22Rv1 (cell line): ENCODE measurements at regions not wholly inside any gene's neighbourhood (a gene's known extent, or its start where the extent isn't known, plus 50 kb on each side); places are given as distances from the start of the nearest gene placed in this dataset.

ENCODE experiments used
- ZFX ChIP-seq: fragments of 450-650 bp; IDR thresholded peaks from 2 replicates; pipeline ENCODE4 v1.6.1; 2017; ENCODE audit warnings: antibody characterized with exemption, borderline replicate concordance
- TF ChIP-seq, protein P1 (sequence below): fragments of 450-650 bp; IDR thresholded peaks from 2 replicates; pipeline ENCODE4 v1.5.1; 2017; ENCODE audit warnings: mild to moderate bottlenecking

- TF ChIP-seq, protein P1, sequence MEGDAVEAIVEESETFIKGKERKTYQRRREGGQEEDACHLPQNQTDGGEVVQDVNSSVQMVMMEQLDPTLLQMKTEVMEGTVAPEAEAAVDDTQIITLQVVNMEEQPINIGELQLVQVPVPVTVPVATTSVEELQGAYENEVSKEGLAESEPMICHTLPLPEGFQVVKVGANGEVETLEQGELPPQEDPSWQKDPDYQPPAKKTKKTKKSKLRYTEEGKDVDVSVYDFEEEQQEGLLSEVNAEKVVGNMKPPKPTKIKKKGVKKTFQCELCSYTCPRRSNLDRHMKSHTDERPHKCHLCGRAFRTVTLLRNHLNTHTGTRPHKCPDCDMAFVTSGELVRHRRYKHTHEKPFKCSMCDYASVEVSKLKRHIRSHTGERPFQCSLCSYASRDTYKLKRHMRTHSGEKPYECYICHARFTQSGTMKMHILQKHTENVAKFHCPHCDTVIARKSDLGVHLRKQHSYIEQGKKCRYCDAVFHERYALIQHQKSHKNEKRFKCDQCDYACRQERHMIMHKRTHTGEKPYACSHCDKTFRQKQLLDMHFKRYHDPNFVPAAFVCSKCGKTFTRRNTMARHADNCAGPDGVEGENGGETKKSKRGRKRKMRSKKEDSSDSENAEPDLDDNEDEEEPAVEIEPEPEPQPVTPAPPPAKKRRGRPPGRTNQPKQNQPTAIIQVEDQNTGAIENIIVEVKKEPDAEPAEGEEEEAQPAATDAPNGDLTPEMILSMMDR = no peak
- no peak for TF ChIP-seq ZFX
Measured at GRCh38 chr6:77286541-77286940, 176.8 kb downstream of the HTR1B start.
